ENCODE measurements at regions not wholly inside any gene's neighbourhood (a gene's known extent, or its start where the extent isn't known, plus 50 kb on each side); places are given as distances from the start of the nearest gene placed in this dataset.
A peak's percentile ranks its signal among the peaks of the same experiment; 100 is the strongest.
"Not testable (repeated sequence)": the region's sequence is repeated elsewhere in the genome, so short reads cannot be mapped to it uniquely, and the experiment has no call there.

DNA sequence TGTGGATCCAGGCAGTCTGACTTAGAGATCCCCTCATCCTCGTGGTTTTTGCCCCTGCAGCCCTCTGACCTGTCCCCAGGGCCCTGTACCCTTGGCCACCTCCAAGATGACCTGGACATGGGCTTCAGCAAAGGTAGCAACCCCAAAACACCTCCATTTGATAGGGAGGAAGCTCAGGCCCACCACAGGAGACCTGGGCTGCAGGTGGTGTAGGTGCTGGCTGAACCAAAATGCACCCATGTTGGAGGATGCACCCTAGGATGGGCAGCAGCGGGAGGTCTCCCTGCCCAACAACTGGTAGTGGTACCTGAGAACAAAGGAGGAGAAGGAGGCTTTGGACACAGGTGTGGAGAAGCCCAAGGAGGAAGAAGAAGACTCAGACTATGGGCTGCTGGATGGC lies 188.7 kb downstream of the ZNF716 start:
- DNase-seq (ENCODE audit: low spot score) = peak; percentile 19
- intact Hi-C loops (cut with DNase I) = no loop called here

- DNase-seq (ENCODE audit: low spot score) = no peak
- intact Hi-C loops (cut with DNase I) = no loop called here
These were observed 191.6 kb downstream of the ZNF716 start for GRCh38 chr7:57641521-57642067.

- intact Hi-C loops (cut with DNase I) = no loop called here
- no peak for DNase-seq (ENCODE audit: low spot score)
These were observed 192.8 kb downstream of the ZNF716 start for GRCh38 chr7:57642730-57643129.

GRCh38 chr7:57646219-57646900 lies 196.4 kb downstream of the ZNF716 start:
- no peak for DNase-seq (ENCODE audit: low spot score)
- intact Hi-C loops (cut with DNase I) = no loop called here

DNA sequence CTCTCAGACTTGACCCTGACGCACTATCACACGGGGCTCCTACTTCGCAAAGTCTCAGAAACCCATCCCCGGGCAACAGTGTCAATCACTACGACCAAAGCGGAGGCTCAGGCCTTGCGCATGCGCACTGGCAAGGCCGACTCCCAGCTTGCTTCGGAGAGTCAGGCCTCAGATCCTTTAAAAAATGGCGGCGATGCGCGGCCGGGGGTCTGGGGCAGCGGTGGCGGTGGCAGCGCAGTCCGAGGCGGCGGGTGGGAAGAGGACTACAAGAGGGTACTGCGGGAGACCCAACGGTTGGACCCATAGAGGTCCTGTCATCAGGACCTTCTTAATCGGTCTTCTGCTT lies 196.9 kb downstream of the ZNF716 start:
- DNase-seq (ENCODE audit: low spot score) = no peak
- intact Hi-C loops (cut with DNase I) = no loop called here

DNA sequence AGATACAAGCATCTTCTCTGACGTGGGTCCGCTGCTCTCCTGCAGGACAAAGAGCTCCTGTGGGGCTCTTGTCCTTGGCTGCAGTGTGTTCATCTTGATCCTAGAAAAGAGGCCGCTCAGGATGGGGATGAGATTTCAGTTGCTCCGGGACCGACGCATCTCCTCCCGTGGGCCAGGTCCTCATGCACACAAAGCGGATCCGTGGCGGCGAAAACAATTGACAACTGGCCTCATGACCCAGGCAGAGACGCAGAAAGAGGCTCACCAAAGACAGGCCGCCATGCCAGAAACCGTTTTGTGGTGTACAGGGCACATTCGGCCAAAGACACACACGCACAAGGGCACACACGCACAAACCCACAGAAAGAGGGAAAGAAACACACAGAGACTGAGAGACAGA lies 200.4 kb downstream of the ZNF716 start:
- DNase-seq (ENCODE audit: low spot score); intact Hi-C loops (cut with DNase I): not testable (repeated sequence)

- DNase-seq (ENCODE audit: low spot score) = no peak
- intact Hi-C loops (cut with DNase I) = no loop called here
These were observed 201.0 kb downstream of the ZNF716 start for GRCh38 chr7:57651006-57651405.

GRCh38 chr7:57651611-57652010 lies 201.6 kb downstream of the ZNF716 start:
- DNase-seq (ENCODE audit: low spot score); intact Hi-C loops (cut with DNase I): not testable (repeated sequence)

GRCh38 chr7:57653262-57653830 lies 203.4 kb downstream of the ZNF716 start:
- intact Hi-C loops (cut with DNase I) = no loop called here
- no peak for DNase-seq (ENCODE audit: low spot score)

DNA sequence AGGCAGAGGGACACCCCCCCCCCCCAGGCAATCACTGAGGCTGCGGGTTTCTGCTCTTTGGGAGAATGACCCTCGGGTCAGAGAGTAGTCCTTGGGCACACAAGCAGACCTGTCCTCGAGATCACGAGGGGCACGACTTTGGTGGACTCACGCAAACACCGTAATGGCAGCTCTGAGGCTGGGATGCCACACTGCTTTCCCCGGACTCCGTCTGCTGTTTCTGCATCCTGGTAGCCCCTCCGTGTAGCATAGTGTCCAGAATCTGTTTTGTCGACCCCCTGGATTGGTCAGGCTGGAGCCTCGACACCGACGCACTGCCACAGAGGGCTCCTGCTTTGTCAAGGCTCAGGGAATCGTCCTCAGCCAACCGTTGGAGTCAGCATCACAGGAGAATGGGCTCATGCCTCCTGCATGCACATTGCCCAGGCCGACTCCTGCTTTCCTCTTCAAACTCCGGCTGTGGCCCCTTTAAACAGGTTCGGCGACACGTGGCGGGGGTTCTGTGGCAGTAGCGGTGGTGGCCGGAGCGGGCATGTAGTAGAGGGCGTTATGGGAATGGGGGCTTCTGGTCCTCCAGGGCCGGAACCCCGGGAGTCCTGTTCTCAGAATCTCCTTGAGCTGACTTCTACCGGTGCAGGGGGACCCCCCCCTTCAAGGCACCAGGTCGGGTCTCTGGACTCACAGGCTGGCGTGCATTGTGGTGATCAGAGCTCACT lies 205.3 kb downstream of the ZNF716 start:
- intact Hi-C loops (cut with DNase I); DNase-seq (ENCODE audit: low spot score): not testable (repeated sequence)

GRCh38 chr7:57659226-57659625 lies 209.2 kb downstream of the ZNF716 start:
- DNase-seq (ENCODE audit: low spot score); intact Hi-C loops (cut with DNase I): not testable (repeated sequence)

DNA sequence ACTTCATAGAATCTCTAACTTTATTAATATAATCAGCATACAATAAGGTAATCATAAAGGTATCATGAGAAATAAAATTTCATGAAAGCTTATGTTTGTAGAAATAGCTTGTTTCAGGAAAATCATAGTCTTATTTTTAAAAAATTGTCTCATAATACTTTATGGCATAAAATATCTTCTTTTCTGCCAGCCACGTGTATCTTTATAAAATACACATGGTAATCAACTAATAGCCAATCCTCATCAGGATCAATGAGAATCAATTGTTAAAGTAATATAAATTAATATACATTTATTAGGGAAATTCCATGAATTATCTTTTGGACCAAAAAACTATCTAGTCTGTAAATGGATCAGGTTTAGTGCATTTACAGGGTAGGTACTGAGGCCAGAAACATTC lies 227.0 kb downstream of the ZNF716 start:
- DNase-seq (ENCODE audit: low spot score); intact Hi-C loops (cut with DNase I): not testable (repeated sequence)

DNA sequence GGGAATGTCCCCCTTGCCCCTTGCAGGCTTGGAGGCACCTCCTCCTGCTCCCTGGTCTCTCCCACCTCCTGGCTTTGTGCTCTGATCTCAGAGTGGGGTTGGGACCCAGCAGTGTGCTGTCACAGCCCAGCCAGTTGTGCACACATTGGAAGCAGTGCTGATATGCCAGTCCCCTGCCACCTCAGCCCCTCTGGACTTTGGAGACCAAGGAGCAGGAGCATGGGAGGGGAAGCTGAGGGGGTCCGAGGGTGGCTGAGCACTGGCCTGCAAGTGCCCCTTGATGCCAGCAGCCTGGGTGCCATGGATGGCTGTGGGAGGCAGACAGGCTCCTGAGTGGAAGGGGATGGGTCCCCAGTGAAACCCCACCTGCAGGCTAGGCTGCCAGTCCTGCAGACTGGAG lies 235.4 kb downstream of the ZNF716 start:
- intact Hi-C loops (cut with DNase I) = no loop called here
- DNase-seq (ENCODE audit: low spot score) = no peak

Data from cardiac septum (tissue), 1 donor.